ENCODE measurements at regions not wholly inside any gene's neighbourhood (a gene's known extent, or its start where the extent isn't known, plus 50 kb on each side); places are given as distances from the start of the nearest gene placed in this dataset.

- Histone ChIP-seq H2AFZ (ENCODE audit: low read depth, low read length, severe bottlenecking) (no peak overlapping the region), H3K9me3 (ENCODE audit: insufficient read depth, low read length) (no peaks in the 10 kb centered on the region), H3K27ac (ENCODE audit: low read depth, low read length) (no peak overlapping the region), H3K9me2 (replicated peaks; ENCODE audit: insufficient read depth, low read length) (no peaks in the 10 kb centered on the region), H3K9ac (ENCODE audit: low read length) (no peak overlapping the region), H3K4me3 (ENCODE audit: insufficient read depth, low read length, poor library complexity, severe bottlenecking) (no peak overlapping the region), H4K20me1 (ENCODE audit: low read depth, low read length) (no peaks in the 10 kb centered on the region), H3K79me2 (ENCODE audit: insufficient read depth, low read length) (no peaks in the 10 kb centered on the region), H3F3A (ENCODE audit: insufficient read depth) (no peaks in the 10 kb centered on the region), H3K27me3 (ENCODE audit: low read length) (no peaks in the 10 kb centered on the region), H3K4me2 (ENCODE audit: low read depth, low read length, poor library complexity, severe bottlenecking) (no peak overlapping the region), H3K36me3 (ENCODE audit: low read length) (no peaks in the 10 kb centered on the region)
- TF ChIP-seq CTCF (IDR thresholded peaks at IDR 0.05; ENCODE audit: insufficient read depth, low read length, poor library complexity, severe bottlenecking), result no peak
- no peak for TF ChIP-seq EZH2phosphoT487 (conservative IDR thresholded peaks at IDR 0.05; ENCODE audit: low read length)
These were observed 1550.3 kb upstream of the LRRTM3 start for GRCh38 chr10:65375528-65375927.

DNA sequence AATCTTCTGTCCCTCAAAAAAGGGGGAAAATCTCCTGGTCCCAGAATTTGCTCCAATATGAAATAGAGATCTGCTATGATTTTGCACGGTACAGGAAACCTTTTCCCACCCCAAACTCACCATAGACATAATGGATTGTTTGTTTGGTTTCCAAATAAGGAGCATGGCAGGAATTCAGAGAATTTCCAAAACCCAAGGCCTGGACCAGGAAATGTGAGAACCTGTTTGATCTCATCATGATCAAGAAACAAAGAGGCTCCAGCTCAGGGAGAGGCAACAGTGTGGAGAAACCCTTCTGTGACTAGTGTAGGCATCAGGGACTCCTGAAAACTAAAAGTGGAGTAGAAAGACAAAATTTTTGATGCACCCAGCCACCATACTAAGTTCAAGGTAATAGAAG lies 1548.1 kb upstream of the LRRTM3 start:
- Histone ChIP-seq H4K20me1 (ENCODE audit: low read depth, low read length) (no peaks in the 10 kb centered on the region), H3K4me2 (ENCODE audit: low read depth, low read length, poor library complexity, severe bottlenecking) (no peak overlapping the region), H3F3A (ENCODE audit: insufficient read depth) (no peaks in the 10 kb centered on the region), H3K27me3 (ENCODE audit: low read length) (no peaks in the 10 kb centered on the region), H3K4me3 (ENCODE audit: insufficient read depth, low read length, poor library complexity, severe bottlenecking) (no peak overlapping the region), H3K36me3 (ENCODE audit: low read length) (no peaks in the 10 kb centered on the region), H3K9ac (ENCODE audit: low read length) (no peak overlapping the region), H3K79me2 (ENCODE audit: insufficient read depth, low read length) (no peaks in the 10 kb centered on the region), H3K9me2 (replicated peaks; ENCODE audit: insufficient read depth, low read length) (no peaks in the 10 kb centered on the region), H3K9me3 (ENCODE audit: insufficient read depth, low read length) (no peaks in the 10 kb centered on the region), H3K27ac (ENCODE audit: low read depth, low read length) (no peak overlapping the region), H2AFZ (ENCODE audit: low read depth, low read length, severe bottlenecking) (no peak overlapping the region)
- TF ChIP-seq CTCF (IDR thresholded peaks at IDR 0.05; ENCODE audit: insufficient read depth, low read length, poor library complexity, severe bottlenecking), result no peak
- TF ChIP-seq EZH2phosphoT487 (conservative IDR thresholded peaks at IDR 0.05; ENCODE audit: low read length), result no peak

- no peaks in the 10 kb centered on the region for H3K36me3 ChIP-seq (ENCODE audit: low read length)
- H3K27ac ChIP-seq (ENCODE audit: low read depth, low read length), result no peak overlapping the region
- H3K9ac ChIP-seq (ENCODE audit: low read length), result no peak overlapping the region
- H3K9me2 ChIP-seq (replicated peaks; ENCODE audit: insufficient read depth, low read length), result no peaks in the 10 kb centered on the region
- no peaks in the 10 kb centered on the region for H3K27me3 ChIP-seq (ENCODE audit: low read length)
- no peaks in the 10 kb centered on the region for H3F3A ChIP-seq (ENCODE audit: insufficient read depth)
- no peaks in the 10 kb centered on the region for H3K9me3 ChIP-seq (ENCODE audit: insufficient read depth, low read length)
- H3K79me2 ChIP-seq (ENCODE audit: insufficient read depth, low read length), result no peaks in the 10 kb centered on the region
- H2AFZ ChIP-seq (ENCODE audit: low read depth, low read length, severe bottlenecking), result no peak overlapping the region
- no peak overlapping the region for H3K4me3 ChIP-seq (ENCODE audit: insufficient read depth, low read length, poor library complexity, severe bottlenecking)
- no peaks in the 10 kb centered on the region for H4K20me1 ChIP-seq (ENCODE audit: low read depth, low read length)
- no peak for TF ChIP-seq CTCF (IDR thresholded peaks at IDR 0.05; ENCODE audit: insufficient read depth, low read length, poor library complexity, severe bottlenecking)
- no peak for TF ChIP-seq EZH2phosphoT487 (conservative IDR thresholded peaks at IDR 0.05; ENCODE audit: low read length)
- no peak overlapping the region for H3K4me2 ChIP-seq (ENCODE audit: low read depth, low read length, poor library complexity, severe bottlenecking)
These were observed 1531.1 kb upstream of the LRRTM3 start for GRCh38 chr10:65394502-65395297.
